ENCODE measurements at regions not wholly inside any gene's neighbourhood (a gene's known extent, or its start where the extent isn't known, plus 50 kb on each side); places are given as distances from the start of the nearest gene placed in this dataset.

- Histone ChIP-seq H3K56ac (ENCODE audit: extremely low read depth, insufficient read depth, low read length) (no peak overlapping the region), H2AK9ac (replicated peaks; ENCODE audit: low read depth, low read length, poor library complexity) (no peak overlapping the region), H3K14ac (replicated peaks; ENCODE audit: low read depth, low read length) (no peak overlapping the region), H4K8ac (ENCODE audit: low read depth in 2 of 2, low read length in 2 of 2) (no peak overlapping the region), H2BK5ac (ENCODE audit: low read depth, low read length, poor library complexity, severe bottlenecking) (no peak overlapping the region), H3K79me1 (ENCODE audit: low read depth in 1 of 2, low read length in 2 of 2) (no peaks in the 10 kb centered on the region), H3K23ac (ENCODE audit: low read depth, low read length) (no peak overlapping the region), H4K91ac (ENCODE audit: insufficient read depth, low read depth, low read length) (no peak overlapping the region), H3K4me1 (ENCODE audit: control insufficient read depth, insufficient read depth, low read length) (no peaks in the 10 kb centered on the region), H3K27me3 (ENCODE audit: control insufficient read depth, insufficient read depth, low read length) (peaks cover 2% of the 10 kb centered on the region), H3K9ac (ENCODE audit: low read depth, low read length) (no peak overlapping the region), H3K9me3 (ENCODE audit: control insufficient read depth, insufficient read depth, low read length) (no peaks in the 10 kb centered on the region), H2AFZ (replicated peaks; ENCODE audit: low read length, poor library complexity) (peak overlapping the region; percentile 40), H2AK5ac (ENCODE audit: low read depth, low read length) (no peak overlapping the region), H4K20me1 (ENCODE audit: insufficient read depth, low read length) (no peaks in the 10 kb centered on the region), H2BK15ac (ENCODE audit: low read depth, low read length) (no peak overlapping the region), H3K18ac (ENCODE audit: low read depth, low read length) (no peak overlapping the region), H3K36me3 (ENCODE audit: control insufficient read depth, insufficient read depth, low read length) (no peaks in the 10 kb centered on the region), H3K27ac (ENCODE audit: insufficient read depth, low read length) (no peak overlapping the region), H3K9me1 (ENCODE audit: insufficient read depth, low read length) (no peaks in the 10 kb centered on the region), H3K4me2 (ENCODE audit: low read depth, low read length) (peak overlapping the region; percentile 7), H3K4me3 (ENCODE audit: insufficient read depth, low read depth, low read length) (no peak overlapping the region), H2BK20ac (ENCODE audit: low read depth, low read length) (no peak overlapping the region), H3K4ac (ENCODE audit: low read depth, low read length) (no peak overlapping the region), H4K5ac (ENCODE audit: low read depth, low read length) (no peak overlapping the region), H2BK120ac (ENCODE audit: low read depth, low read length) (no peak overlapping the region)
- WGBS, 2 experiments (ENCODE audit: extremely low coverage in 2 of 2, insufficient read length in 1 of 2), result no CpG with 5 or more reads among the region's 6 CpGs
- ChIA-PET POLR2A (ENCODE audit: unreplicated experiment) (no interaction called here), CTCF (no interaction called here)
- DNase-seq (no peak), ATAC-seq (ENCODE audit: low read depth) (no peak)
- BruUV-seq (replicated peaks), result no TSS peak
- TF ChIP-seq SMC3 (IDR thresholded peaks at IDR 0.05; ENCODE audit: low read depth, low read length) (no peak), CEBPB (IDR thresholded peaks at IDR 0.05; ENCODE audit: low read depth, low read length) (no peak), RCOR1 (IDR thresholded peaks at IDR 0.05; ENCODE audit: insufficient replicate concordance, low read length) (no peak), POLR2A (IDR thresholded peaks at IDR 0.05; ENCODE audit: low read depth, low read length) (no peak), RAD21 (IDR thresholded peaks at IDR 0.05; ENCODE audit: low read length) (no peak), MXI1 (IDR thresholded peaks at IDR 0.05; ENCODE audit: borderline replicate concordance, low read depth, low read length) (no peak), NFE2L2 (IDR thresholded peaks at IDR 0.05; ENCODE audit: low read depth, low read length) (no peak), USF2 (IDR thresholded peaks at IDR 0.05; ENCODE audit: low read depth, low read length) (no peak), RFX5 (IDR thresholded peaks at IDR 0.05; ENCODE audit: low read depth, low read length) (no peak), FOS (IDR thresholded peaks at IDR 0.05; ENCODE audit: low read depth, low read length) (no peak), BHLHE40 (IDR thresholded peaks at IDR 0.05; ENCODE audit: low read depth, low read length) (no peak), MAFK (IDR thresholded peaks at IDR 0.05; ENCODE audit: low read depth, low read length) (no peak), CHD1 (IDR thresholded peaks at IDR 0.05; ENCODE audit: low read depth, low read length) (no peak), MAZ (IDR thresholded peaks at IDR 0.05; ENCODE audit: borderline replicate concordance, low read depth, low read length) (no peak)
- dilution Hi-C loops (cut with HindIII; ENCODE audit: low sequenced_read_pairs, unreplicated experiment) (no loop called here), intact Hi-C loops (cut with micrococcal nuclease) (no loop called here), in situ Hi-C loops (cut with MboI; ENCODE audit: low sequenced_read_pairs) (no loop called here)
Measured at GRCh38 chr6:85114581-85114935, 335.3 kb upstream of the NT5E start.

Data from IMR-90 (cell line).